GM12874 (cell line): ENCODE measurements at regions not wholly inside any gene's neighbourhood (a gene's known extent, or its start where the extent isn't known, plus 50 kb on each side); places are given as distances from the start of the nearest gene placed in this dataset.

ENCODE experiments used
- TF ChIP-seq, protein P1 (sequence below): IDR thresholded peaks from 2 replicates; pipeline ENCODE4 v1.5.1; 2011; ENCODE audit warnings: low read depth, mild to moderate bottlenecking, control low read depth, low read length, moderate library complexity; ENCODE audit not compliant: insufficient read depth

DNA sequence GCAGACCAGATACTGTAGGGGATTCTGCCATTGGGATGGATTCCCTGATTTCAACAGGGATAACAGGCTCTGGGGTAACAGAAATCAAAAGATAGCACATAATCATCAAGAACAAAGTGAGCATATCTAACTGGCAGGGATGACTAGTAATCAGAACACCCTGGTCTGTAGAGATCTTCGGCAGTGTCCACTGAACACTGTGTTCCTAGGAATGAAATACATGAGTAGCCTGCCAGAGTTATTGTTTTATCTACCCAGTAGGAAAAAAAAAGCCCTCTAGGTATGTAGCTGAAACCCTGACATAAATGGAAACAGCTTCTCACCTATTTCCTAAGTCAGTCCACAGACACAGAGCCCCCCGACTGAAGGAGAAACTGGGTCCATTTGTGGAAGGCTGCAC is 340.3 kb upstream of the ZNF385D start:
- TF ChIP-seq, protein P1, sequence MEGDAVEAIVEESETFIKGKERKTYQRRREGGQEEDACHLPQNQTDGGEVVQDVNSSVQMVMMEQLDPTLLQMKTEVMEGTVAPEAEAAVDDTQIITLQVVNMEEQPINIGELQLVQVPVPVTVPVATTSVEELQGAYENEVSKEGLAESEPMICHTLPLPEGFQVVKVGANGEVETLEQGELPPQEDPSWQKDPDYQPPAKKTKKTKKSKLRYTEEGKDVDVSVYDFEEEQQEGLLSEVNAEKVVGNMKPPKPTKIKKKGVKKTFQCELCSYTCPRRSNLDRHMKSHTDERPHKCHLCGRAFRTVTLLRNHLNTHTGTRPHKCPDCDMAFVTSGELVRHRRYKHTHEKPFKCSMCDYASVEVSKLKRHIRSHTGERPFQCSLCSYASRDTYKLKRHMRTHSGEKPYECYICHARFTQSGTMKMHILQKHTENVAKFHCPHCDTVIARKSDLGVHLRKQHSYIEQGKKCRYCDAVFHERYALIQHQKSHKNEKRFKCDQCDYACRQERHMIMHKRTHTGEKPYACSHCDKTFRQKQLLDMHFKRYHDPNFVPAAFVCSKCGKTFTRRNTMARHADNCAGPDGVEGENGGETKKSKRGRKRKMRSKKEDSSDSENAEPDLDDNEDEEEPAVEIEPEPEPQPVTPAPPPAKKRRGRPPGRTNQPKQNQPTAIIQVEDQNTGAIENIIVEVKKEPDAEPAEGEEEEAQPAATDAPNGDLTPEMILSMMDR, result no peak

DNA sequence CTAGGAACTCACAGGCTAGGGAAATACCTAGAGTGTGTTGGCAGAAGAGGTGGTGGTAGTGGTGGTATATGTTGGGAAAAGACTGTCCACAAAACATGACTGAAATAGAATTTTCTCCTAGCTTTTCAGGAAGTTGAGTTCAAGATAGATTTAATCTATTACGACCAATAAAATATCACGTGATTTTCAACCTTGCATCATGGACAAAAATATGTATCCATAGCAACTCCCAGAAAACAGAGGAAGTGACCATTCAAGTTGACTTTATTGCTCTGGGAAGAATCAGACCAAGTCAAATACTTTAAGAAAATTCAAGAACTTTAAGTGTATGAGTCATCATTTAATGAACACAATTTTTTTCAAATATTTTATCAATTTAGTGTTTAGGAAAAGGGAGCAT is 347.0 kb upstream of the ZNF385D start:
- TF ChIP-seq, protein P1, result no peak

DNA sequence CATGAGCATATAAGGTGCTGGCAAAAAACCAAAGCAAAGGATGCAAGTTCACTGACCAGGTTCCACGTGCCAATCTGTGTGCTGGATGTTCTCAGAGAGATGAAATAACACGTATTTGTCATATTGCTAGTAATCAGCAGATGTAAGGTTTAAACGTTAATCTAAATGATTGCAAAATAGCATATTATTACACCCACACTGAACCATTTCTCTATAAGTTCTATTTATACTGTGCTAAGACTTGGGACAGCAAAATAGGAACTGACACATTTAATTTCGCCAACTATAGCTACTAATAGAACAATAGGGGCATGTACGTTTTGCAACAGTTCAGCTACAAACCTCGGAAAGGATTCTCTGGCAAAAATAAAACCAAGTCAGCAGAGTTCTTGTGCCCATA is 350.3 kb upstream of the ZNF385D start:
- TF ChIP-seq, protein P1, result no peak

DNA sequence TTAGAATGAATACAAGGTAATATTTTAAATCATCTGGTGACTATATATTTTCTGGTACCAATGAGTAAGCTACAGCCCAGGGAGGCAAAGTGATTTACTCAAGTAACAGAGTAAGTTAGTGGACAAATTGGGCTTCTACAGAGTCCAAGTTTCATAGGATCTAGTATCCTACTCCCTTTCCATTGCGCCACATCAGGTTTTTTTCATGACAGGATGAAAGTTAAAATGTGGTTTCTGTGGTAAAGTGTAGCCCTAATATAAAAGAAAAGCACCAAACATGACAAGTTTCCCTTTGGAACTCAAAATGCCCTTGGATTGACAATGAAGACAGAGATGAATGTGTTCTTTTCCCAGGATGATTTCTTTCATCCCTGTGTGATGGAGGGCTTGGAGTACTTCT is 350.8 kb upstream of the ZNF385D start:
- TF ChIP-seq, protein P1, result no peak

DNA sequence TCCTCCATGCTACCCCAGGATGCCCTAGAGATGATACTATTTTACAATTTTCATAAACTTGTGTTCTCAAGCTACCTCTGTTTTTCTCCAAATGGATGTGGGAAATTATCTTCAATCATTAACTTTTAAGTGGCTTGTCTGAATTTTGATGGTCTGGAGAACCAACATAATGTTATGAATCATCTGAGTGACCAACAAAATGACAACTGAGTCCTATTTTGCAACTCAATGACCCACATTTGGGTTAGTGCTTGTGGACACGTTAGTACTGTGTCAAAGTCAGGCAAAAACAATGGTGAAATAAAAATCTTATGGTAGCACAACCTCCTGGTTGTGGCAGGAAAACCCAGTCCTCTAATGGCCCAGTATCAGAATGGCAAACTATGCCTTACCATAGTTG is 352.4 kb upstream of the ZNF385D start:
- TF ChIP-seq, protein P1, result no peak

DNA sequence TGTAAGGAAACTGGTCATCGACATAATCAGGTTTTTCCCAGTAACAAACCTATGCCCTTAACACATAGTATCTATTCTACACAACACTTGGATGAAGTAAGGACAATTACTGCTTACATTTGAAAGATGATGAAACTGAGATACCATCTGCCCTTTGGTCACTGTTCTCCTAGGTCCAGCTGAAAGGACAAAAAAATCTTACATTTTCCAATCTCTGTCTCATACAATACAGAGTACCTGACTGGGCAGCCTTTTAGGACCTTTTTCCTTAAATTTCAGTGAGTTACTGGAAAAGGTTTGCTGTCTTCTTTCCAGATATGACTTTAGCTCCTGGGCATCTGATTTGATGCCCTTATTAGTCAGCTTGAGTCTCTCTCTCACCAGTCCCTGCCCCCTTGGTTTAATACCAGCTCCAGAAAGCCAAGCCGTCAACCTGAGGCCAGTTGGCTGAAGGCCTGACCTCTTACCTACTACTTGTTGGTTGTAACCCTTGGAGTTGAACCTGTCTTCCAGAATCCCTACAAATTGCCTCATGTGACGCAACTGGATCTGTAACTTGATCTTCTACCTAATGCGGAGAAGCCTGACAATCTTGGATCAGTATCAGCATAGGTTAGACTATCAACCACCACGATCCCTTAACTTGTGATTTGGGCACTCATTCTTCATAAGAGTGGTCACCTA is 355.3 kb upstream of the ZNF385D start:
- TF ChIP-seq, protein P1, result no peak

DNA sequence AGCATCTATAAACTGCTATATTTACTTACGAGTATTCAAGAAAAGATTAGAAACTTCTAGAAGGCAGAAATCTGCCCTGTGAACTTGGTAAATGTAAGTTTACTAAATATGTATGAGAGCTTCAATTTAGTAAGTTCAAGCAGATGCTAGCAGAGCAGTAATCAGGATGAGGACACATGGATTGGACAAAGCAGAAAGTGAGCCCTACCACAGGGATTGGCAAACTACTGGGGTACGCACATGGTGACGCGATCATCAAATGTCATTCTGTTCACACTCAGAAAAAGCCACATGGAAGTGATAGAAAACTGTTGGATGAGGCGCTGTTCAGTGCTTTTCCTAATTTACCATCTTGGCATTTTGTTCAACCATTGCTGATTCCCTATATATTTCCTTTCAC is 360.2 kb upstream of the ZNF385D start:
- TF ChIP-seq, protein P1, result no peak

DNA sequence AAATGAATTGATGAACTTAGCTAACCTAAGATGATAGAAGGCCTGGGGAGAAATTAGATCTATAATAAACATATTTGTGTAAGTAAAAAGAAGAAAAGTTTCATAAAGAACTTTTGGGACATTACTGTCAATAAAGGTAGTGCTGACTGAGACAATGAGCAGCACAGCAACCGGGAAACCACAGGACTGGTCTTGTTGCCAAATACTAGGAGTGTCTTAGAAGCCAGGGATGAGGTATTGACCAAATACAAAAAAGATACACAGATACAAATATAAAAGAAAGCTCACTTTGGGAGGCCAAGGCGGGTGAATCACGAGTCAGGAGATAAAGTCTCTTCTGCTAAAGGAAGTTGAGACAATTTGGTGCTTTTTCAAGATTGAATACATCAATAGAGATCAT is 362.4 kb upstream of the ZNF385D start:
- TF ChIP-seq, protein P1, result no peak
